ENCODE measurements at regions not wholly inside any gene's neighbourhood (a gene's known extent, or its start where the extent isn't known, plus 50 kb on each side); places are given as distances from the start of the nearest gene placed in this dataset.

DNA sequence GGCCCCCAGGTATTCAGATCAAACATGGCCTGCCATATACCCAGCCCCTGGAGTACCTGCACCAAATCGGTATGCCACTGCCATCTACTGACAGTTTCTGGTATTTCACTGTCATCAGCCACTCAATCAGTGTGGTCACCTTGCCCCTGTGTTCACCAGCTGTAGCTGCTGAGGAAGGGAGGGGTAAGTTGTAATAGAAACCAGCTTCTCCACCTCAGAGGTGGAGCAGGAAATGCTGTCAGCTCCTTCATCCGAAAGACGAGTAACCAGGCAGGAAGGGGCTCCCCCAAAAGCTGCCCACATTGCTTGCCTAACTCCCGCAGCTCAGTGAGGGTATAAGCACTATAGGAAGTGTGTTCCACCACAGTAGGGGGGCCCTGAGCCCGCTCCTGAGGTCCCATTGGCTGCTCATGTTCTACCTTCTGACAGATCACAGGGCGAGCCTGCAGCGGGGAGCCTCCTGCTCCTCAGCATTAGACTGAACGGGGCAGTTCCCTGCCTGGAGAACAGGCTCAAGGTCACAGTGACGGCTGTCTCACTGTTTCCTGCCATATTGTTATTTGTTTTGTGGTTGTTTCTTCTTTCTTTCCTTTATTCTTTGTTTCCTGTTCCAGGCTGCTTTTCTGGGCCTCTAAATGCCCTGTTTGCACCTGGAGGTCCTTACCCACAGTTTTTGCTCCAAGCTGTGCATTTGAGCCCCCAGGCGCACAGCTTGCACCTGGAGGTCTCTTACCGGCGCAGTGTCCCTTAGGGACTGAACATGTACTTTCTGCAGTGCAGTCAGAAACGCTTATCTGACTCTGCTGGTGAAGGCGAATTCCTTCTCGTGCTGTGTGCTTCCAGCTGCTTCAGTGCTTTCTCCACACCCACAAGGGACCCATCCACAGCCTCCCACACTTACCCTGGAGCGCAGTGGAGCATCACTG is 1638.3 kb downstream of the MRPL39 start:
- no peak for TF ChIP-seq SREBF2 (IDR thresholded peaks at IDR 0.05)
- TF ChIP-seq EP300 (IDR thresholded peaks at IDR 0.05) = no peak
- TF ChIP-seq, protein P1, sequence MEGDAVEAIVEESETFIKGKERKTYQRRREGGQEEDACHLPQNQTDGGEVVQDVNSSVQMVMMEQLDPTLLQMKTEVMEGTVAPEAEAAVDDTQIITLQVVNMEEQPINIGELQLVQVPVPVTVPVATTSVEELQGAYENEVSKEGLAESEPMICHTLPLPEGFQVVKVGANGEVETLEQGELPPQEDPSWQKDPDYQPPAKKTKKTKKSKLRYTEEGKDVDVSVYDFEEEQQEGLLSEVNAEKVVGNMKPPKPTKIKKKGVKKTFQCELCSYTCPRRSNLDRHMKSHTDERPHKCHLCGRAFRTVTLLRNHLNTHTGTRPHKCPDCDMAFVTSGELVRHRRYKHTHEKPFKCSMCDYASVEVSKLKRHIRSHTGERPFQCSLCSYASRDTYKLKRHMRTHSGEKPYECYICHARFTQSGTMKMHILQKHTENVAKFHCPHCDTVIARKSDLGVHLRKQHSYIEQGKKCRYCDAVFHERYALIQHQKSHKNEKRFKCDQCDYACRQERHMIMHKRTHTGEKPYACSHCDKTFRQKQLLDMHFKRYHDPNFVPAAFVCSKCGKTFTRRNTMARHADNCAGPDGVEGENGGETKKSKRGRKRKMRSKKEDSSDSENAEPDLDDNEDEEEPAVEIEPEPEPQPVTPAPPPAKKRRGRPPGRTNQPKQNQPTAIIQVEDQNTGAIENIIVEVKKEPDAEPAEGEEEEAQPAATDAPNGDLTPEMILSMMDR (IDR thresholded peaks at IDR 0.05) = no peak
- TF ChIP-seq RAD21 (conservative IDR thresholded peaks at IDR 0.05 in 1 of 2, IDR thresholded peaks at IDR 0.05 in 1 of 2) = no peak
- TF ChIP-seq, protein P2, sequence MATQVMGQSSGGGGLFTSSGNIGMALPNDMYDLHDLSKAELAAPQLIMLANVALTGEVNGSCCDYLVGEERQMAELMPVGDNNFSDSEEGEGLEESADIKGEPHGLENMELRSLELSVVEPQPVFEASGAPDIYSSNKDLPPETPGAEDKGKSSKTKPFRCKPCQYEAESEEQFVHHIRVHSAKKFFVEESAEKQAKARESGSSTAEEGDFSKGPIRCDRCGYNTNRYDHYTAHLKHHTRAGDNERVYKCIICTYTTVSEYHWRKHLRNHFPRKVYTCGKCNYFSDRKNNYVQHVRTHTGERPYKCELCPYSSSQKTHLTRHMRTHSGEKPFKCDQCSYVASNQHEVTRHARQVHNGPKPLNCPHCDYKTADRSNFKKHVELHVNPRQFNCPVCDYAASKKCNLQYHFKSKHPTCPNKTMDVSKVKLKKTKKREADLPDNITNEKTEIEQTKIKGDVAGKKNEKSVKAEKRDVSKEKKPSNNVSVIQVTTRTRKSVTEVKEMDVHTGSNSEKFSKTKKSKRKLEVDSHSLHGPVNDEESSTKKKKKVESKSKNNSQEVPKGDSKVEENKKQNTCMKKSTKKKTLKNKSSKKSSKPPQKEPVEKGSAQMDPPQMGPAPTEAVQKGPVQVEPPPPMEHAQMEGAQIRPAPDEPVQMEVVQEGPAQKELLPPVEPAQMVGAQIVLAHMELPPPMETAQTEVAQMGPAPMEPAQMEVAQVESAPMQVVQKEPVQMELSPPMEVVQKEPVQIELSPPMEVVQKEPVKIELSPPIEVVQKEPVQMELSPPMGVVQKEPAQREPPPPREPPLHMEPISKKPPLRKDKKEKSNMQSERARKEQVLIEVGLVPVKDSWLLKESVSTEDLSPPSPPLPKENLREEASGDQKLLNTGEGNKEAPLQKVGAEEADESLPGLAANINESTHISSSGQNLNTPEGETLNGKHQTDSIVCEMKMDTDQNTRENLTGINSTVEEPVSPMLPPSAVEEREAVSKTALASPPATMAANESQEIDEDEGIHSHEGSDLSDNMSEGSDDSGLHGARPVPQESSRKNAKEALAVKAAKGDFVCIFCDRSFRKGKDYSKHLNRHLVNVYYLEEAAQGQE (IDR thresholded peaks at IDR 0.05) = no peak
- TF ChIP-seq RFX5 (IDR thresholded peaks at IDR 0.05) = no peak
- TF ChIP-seq, protein P3, sequence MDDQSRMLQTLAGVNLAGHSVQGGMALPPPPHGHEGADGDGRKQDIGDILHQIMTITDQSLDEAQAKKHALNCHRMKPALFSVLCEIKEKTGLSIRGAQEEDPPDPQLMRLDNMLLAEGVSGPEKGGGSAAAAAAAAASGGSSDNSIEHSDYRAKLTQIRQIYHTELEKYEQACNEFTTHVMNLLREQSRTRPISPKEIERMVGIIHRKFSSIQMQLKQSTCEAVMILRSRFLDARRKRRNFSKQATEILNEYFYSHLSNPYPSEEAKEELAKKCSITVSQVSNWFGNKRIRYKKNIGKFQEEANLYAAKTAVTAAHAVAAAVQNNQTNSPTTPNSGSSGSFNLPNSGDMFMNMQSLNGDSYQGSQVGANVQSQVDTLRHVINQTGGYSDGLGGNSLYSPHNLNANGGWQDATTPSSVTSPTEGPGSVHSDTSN (IDR thresholded peaks at IDR 0.05) = no peak
- TF ChIP-seq SMC3 (IDR thresholded peaks at IDR 0.05) = no peak
- TF ChIP-seq KDM1A (IDR thresholded peaks at IDR 0.05; ENCODE audit: low read depth) = no peak
- TF ChIP-seq, protein P4, sequence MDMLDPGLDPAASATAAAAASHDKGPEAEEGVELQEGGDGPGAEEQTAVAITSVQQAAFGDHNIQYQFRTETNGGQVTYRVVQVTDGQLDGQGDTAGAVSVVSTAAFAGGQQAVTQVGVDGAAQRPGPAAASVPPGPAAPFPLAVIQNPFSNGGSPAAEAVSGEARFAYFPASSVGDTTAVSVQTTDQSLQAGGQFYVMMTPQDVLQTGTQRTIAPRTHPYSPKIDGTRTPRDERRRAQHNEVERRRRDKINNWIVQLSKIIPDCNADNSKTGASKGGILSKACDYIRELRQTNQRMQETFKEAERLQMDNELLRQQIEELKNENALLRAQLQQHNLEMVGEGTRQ (IDR thresholded peaks at IDR 0.05) = no peak
- TF ChIP-seq ZFP36 (IDR thresholded peaks at IDR 0.05; ENCODE audit: borderline replicate concordance, partially characterized antibody) = no peak
- no peak for TF ChIP-seq ZSCAN20 (CRISPR knock-in tag; IDR thresholded peaks at IDR 0.05)
- TF ChIP-seq, protein P5, sequence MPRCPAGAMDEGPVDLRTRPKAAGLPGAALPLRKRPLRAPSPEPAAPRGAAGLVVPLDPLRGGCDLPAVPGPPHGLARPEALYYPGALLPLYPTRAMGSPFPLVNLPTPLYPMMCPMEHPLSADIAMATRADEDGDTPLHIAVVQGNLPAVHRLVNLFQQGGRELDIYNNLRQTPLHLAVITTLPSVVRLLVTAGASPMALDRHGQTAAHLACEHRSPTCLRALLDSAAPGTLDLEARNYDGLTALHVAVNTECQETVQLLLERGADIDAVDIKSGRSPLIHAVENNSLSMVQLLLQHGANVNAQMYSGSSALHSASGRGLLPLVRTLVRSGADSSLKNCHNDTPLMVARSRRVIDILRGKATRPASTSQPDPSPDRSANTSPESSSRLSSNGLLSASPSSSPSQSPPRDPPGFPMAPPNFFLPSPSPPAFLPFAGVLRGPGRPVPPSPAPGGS (IDR thresholded peaks at IDR 0.05) = no peak
- no peak for TF ChIP-seq BHLHE40 (IDR thresholded peaks at IDR 0.05; ENCODE audit: low read depth, low read length)

Data from A549 (cell line).